IMR-90 (cell line): ENCODE measurements at regions not wholly inside any gene's neighbourhood (a gene's known extent, or its start where the extent isn't known, plus 50 kb on each side); places are given as distances from the start of the nearest gene placed in this dataset.

Experiments used
- ATAC-seq: fragments of 200-7000 bp; cut with Tn5 transposase; 2 replicates; pipeline ENCODE4 v1.9.1; 2020; ENCODE audit warnings: low read depth, mild to moderate bottlenecking, moderate library complexity
- BruUV-seq: library from RNA; stranded (reverse); fragments of 400-500 nt; replicated peaks from 2 replicates; lab custom pipeline; 2021; lab: Mats Ljungman, UMichigan
- CTCF ChIA-PET: fragments of 300-600 bp; formaldehyde crosslinking; extraction: SDS; loops from one replicate; lab custom pipeline; 2021; ENCODE audit warnings: antibody characterized with exemption; lab: Yijun Ruan, JAX
- POLR2A ChIA-PET: fragments of 300-600 bp; sonication (Branson Sonifier 250); formaldehyde crosslinking; loops from one replicate; lab custom pipeline; 2022; ENCODE audit warnings: antibody characterized with exemption; ENCODE audit not compliant: unreplicated experiment; lab: Charles Lee
- DNase-seq: peaks from one replicate; pipeline ENCODE4 v3.0.0; 2013
- H2AFZ ChIP-seq: replicated peaks from 2 replicates; pipeline ENCODE3; 2013; ENCODE audit warnings: low read length, mild to moderate bottlenecking; ENCODE audit not compliant: poor library complexity
- H2AK5ac ChIP-seq: 2 replicates; pipeline ENCODE4 v1.6.1; 2013; ENCODE audit warnings: low read depth, low read length, inconsistent platforms
- H2AK9ac ChIP-seq: replicated peaks from 2 replicates; pipeline ENCODE3; 2013; ENCODE audit warnings: mild to moderate bottlenecking, low read depth, low read length, moderate library complexity; ENCODE audit not compliant: poor library complexity
- H2BK120ac ChIP-seq: 2 replicates; pipeline ENCODE4 v1.6.1; 2013; ENCODE audit warnings: low read depth, low read length, inconsistent platforms
- H2BK15ac ChIP-seq: 3 replicates; pipeline ENCODE4 v1.6.1; 2013; ENCODE audit warnings: low read depth, low read length, inconsistent platforms
- H2BK20ac ChIP-seq: 2 replicates; pipeline ENCODE4 v1.6.1; 2013; ENCODE audit warnings: low read depth, mild to moderate bottlenecking, inconsistent platforms, low read length, moderate library complexity
- H2BK5ac ChIP-seq: 2 replicates; pipeline ENCODE4 v1.6.1; 2013; ENCODE audit warnings: mild to moderate bottlenecking, low read depth, low read length, inconsistent platforms; ENCODE audit not compliant: poor library complexity, severe bottlenecking
- H3K14ac ChIP-seq: replicated peaks from 2 replicates; pipeline ENCODE4 v1.6.1; 2013; ENCODE audit warnings: low read depth, low read length, inconsistent platforms
- H3K18ac ChIP-seq: 2 replicates; pipeline ENCODE4 v1.6.1; 2013; ENCODE audit warnings: low read depth, low read length, control low read depth
- H3K23ac ChIP-seq: 2 replicates; pipeline ENCODE4 v1.6.1; 2013; ENCODE audit warnings: low read depth, low read length, inconsistent platforms
- H3K27ac ChIP-seq: 2 replicates; pipeline ENCODE4 v1.5.1; 2013; ENCODE audit warnings: mild to moderate bottlenecking, control low read depth, low read length; ENCODE audit not compliant: insufficient read depth
- H3K27me3 ChIP-seq: 2 replicates; pipeline ENCODE4 v1.6.1; 2013; ENCODE audit warnings: low read length; ENCODE audit not compliant: control insufficient read depth, insufficient read depth
- H3K36me3 ChIP-seq: 2 replicates; pipeline ENCODE4 v1.6.1; 2013; ENCODE audit warnings: low read length, mixed read lengths; ENCODE audit not compliant: control insufficient read depth, insufficient read depth
- H3K4ac ChIP-seq: 2 replicates; pipeline ENCODE4 v1.6.1; 2013; ENCODE audit warnings: low read depth, low read length, inconsistent platforms
- H3K4me1 ChIP-seq: 2 replicates; pipeline ENCODE4 v1.6.1; 2013; ENCODE audit warnings: low read length, mixed read lengths; ENCODE audit not compliant: control insufficient read depth, insufficient read depth
- H3K4me2 ChIP-seq: 2 replicates; pipeline ENCODE4 v1.6.1; 2013; ENCODE audit warnings: low read depth, mild to moderate bottlenecking, control low read depth, low read length, moderate library complexity
- H3K4me3 ChIP-seq: 2 replicates; pipeline ENCODE4 v1.5.1; 2013; ENCODE audit warnings: low read depth, mild to moderate bottlenecking, control low read depth, low read length, moderate library complexity; ENCODE audit not compliant: insufficient read depth
- H3K56ac ChIP-seq: 2 replicates; pipeline ENCODE4 v1.6.1; 2013; ENCODE audit warnings: low read length, inconsistent platforms; ENCODE audit not compliant: insufficient read depth; ENCODE audit errors: extremely low read depth
- H3K79me1 ChIP-seq, 2 experiments: 2 replicates each; pipeline ENCODE4 v1.6.1; 2013; ENCODE audit warnings: low read length in 2 of 2, inconsistent platforms in 1 of 2, low read depth in 1 of 2
- H3K9ac ChIP-seq: 2 replicates; pipeline ENCODE4 v1.6.1; 2013; ENCODE audit warnings: low read depth, low read length, control low read depth
- H3K9me1 ChIP-seq: 2 replicates; pipeline ENCODE4 v1.6.1; 2013; ENCODE audit warnings: low read length, inconsistent platforms; ENCODE audit not compliant: insufficient read depth
- H3K9me3 ChIP-seq: 2 replicates; pipeline ENCODE4 v1.6.1; 2013; ENCODE audit warnings: low read length; ENCODE audit not compliant: control insufficient read depth, insufficient read depth
- H4K20me1 ChIP-seq: 2 replicates; pipeline ENCODE4 v1.6.1; 2013; ENCODE audit warnings: low read length, inconsistent platforms; ENCODE audit not compliant: insufficient read depth
- H4K5ac ChIP-seq: 2 replicates; pipeline ENCODE4 v1.6.1; 2013; ENCODE audit warnings: mild to moderate bottlenecking, low read depth, low read length, control low read depth
- H4K8ac ChIP-seq, 2 experiments: 2 replicates each; pipeline ENCODE4 v1.6.1; 2013; ENCODE audit warnings: low read depth in 2 of 2, low read length in 2 of 2, control low read depth in 1 of 2, inconsistent platforms in 1 of 2
- H4K91ac ChIP-seq: 2 replicates; pipeline ENCODE4 v1.6.1; 2013; ENCODE audit warnings: low read depth, low read length, inconsistent platforms; ENCODE audit not compliant: insufficient read depth
- BHLHE40 ChIP-seq: fragments of 150-350 bp; IDR thresholded peaks from 2 replicates; pipeline ENCODE4 v1.6.1; 2016; ENCODE audit warnings: mild to moderate bottlenecking, low read depth, low read length
- CEBPB ChIP-seq: IDR thresholded peaks from 2 replicates; pipeline ENCODE4 v1.6.1; 2012; ENCODE audit warnings: low read depth, low read length, improper control_type of control experiment
- CHD1 ChIP-seq: IDR thresholded peaks from 2 replicates; pipeline ENCODE4 v1.6.1; 2012; ENCODE audit warnings: low read depth, low read length, improper control_type of control experiment
- CTCF ChIP-seq: conservative IDR thresholded peaks from 2 replicates; pipeline ENCODE4 v1.5.1; 2012; ENCODE audit warnings: mild to moderate bottlenecking, low read depth, low read length, improper control_type of control experiment
- ELK1 ChIP-seq: fragments of 150-350 bp; IDR thresholded peaks from 2 replicates; pipeline ENCODE4 v1.6.1; 2016; ENCODE audit warnings: low read depth, mild to moderate bottlenecking, low read length, moderate library complexity, borderline replicate concordance
- FOS ChIP-seq: fragments of 150-350 bp; IDR thresholded peaks from 2 replicates; pipeline ENCODE4 v1.6.1; 2016; ENCODE audit warnings: low read depth, low read length
- MAFK ChIP-seq: IDR thresholded peaks from 2 replicates; pipeline ENCODE4 v1.6.1; 2012; ENCODE audit warnings: low read depth, low read length, improper control_type of control experiment
- MAZ ChIP-seq: IDR thresholded peaks from 2 replicates; pipeline ENCODE4 v1.6.1; 2012; ENCODE audit warnings: low read depth, mild to moderate bottlenecking, low read length, improper control_type of control experiment, moderate library complexity, borderline replicate concordance
- MXI1 ChIP-seq: IDR thresholded peaks from 2 replicates; pipeline ENCODE4 v1.6.1; 2012; ENCODE audit warnings: low read depth, mild to moderate bottlenecking, low read length, moderate library complexity, borderline replicate concordance
- NFE2L2 ChIP-seq: fragments of 150-350 bp; IDR thresholded peaks from 2 replicates; pipeline ENCODE4 v1.6.1; 2016; ENCODE audit warnings: low read depth, mild to moderate bottlenecking, low read length
- POLR2A ChIP-seq: IDR thresholded peaks from 2 replicates; pipeline ENCODE4 v1.6.1; 2012; ENCODE audit warnings: mild to moderate bottlenecking, low read depth, low read length
- RAD21 ChIP-seq: IDR thresholded peaks from 2 replicates; pipeline ENCODE4 v1.6.1; 2012; ENCODE audit warnings: low read length, improper control_type of control experiment
- RCOR1 ChIP-seq: IDR thresholded peaks from 2 replicates; pipeline ENCODE4 v1.6.1; 2012; ENCODE audit warnings: mild to moderate bottlenecking, low read length, improper control_type of control experiment; ENCODE audit not compliant: insufficient replicate concordance
- RFX5 ChIP-seq: IDR thresholded peaks from 2 replicates; pipeline ENCODE4 v1.8.0; 2012; ENCODE audit warnings: low read depth, mild to moderate bottlenecking, low read length, moderate library complexity
- SMC3 ChIP-seq: fragments of 150-350 bp; IDR thresholded peaks from 2 replicates; pipeline ENCODE4 v1.6.1; 2016; ENCODE audit warnings: low read depth, mild to moderate bottlenecking, antibody characterized with exemption, low read length, moderate library complexity
- USF2 ChIP-seq: fragments of 150-350 bp; IDR thresholded peaks from 2 replicates; pipeline ENCODE4 v1.6.1; 2017; ENCODE audit warnings: mild to moderate bottlenecking, antibody characterized with exemption, low read length, low read depth
- WGBS, 2 experiments: methylation state at CpG; one replicate each; pipeline versions ENCODE4 v1.1.5 to v1.1.7; 2013; ENCODE audit warnings: missing lambda C conversion rate in 2 of 2; ENCODE audit not compliant: insufficient read length in 1 of 2; ENCODE audit errors: extremely low coverage in 2 of 2; 5-methylcytosine and 5-hydroxymethylcytosine counted together
- dilution Hi-C: fragments of 300-500 bp; cut with HindIII; formaldehyde crosslinking; loops from one replicate; pipeline ENCODE4 v1.14.3; 2018; ENCODE audit warnings: low sequenced_read_pairs; ENCODE audit not compliant: unreplicated experiment
- in situ Hi-C: fragments of 300-500 bp; cut with MboI; formaldehyde crosslinking; loops from 3 replicates; pipeline ENCODE4 v1.14.3; 2019; ENCODE audit warnings: low sequenced_read_pairs, inconsistent platforms, mixed read lengths
- intact Hi-C: fragments of 100-400 bp; cut with micrococcal nuclease; formaldehyde crosslinking; loops from 2 replicates; pipeline ENCODE4 v1.10.0; 2022

GRCh38 chr2:598058-598802 lies 79.0 kb downstream of the TMEM18 start:
- H2AFZ ChIP-seq, result no peak overlapping the region
- WGBS, 2 experiments, result 86% methylated on average over 5 of the region's 17 CpGs; no CpG with 5 or more reads in 1 of the 2 experiments
- H4K5ac ChIP-seq, result no peak overlapping the region
- in situ Hi-C loops (no loop called here), intact Hi-C loops (no loop called here), dilution Hi-C loops (no loop called here)
- no peak overlapping the region for H3K56ac ChIP-seq
- POLR2A ChIA-PET, result no interaction called here
- no peaks in the 10 kb centered on the region for H3K79me1 ChIP-seq
- no peak overlapping the region for H3K27ac ChIP-seq
- no peak for DNase-seq
- H2BK15ac ChIP-seq, result no peak overlapping the region
- no peak for ATAC-seq
- H3K4me1 ChIP-seq, result no peaks in the 10 kb centered on the region
- H3K23ac ChIP-seq, result no peak overlapping the region
- no peak overlapping the region for H3K4me3 ChIP-seq
- H3K18ac ChIP-seq, result no peak overlapping the region
- H2BK5ac ChIP-seq, result no peak overlapping the region
- H2AK5ac ChIP-seq, result no peak overlapping the region
- H3K14ac ChIP-seq, result no peak overlapping the region
- no peaks in the 10 kb centered on the region for H3K27me3 ChIP-seq
- no peak overlapping the region for H2BK20ac ChIP-seq
- no peak for TF ChIP-seq RFX5
- TF ChIP-seq MXI1, result no peak
- no peak for TF ChIP-seq NFE2L2
- TF ChIP-seq CEBPB, result no peak
- no peak for TF ChIP-seq ELK1
- no peak for TF ChIP-seq MAZ
- TF ChIP-seq USF2, result no peak
- no peak for TF ChIP-seq SMC3
- no peak for TF ChIP-seq POLR2A
- no peak for TF ChIP-seq CHD1
- no peak for TF ChIP-seq CTCF
- TF ChIP-seq BHLHE40, result no peak
- no peak for TF ChIP-seq RAD21
- no peak for TF ChIP-seq RCOR1
- TF ChIP-seq MAFK, result no peak
- no peak for TF ChIP-seq FOS
- H3K9me3 ChIP-seq, result peaks cover 48% of the 10 kb centered on the region
- CTCF ChIA-PET, result no interaction called here
- H2BK120ac ChIP-seq, result no peak overlapping the region
- no peak overlapping the region for H3K9ac ChIP-seq
- H3K4me2 ChIP-seq, result no peak overlapping the region
- no TSS peak for BruUV-seq
- H4K91ac ChIP-seq, result no peak overlapping the region
- no peaks in the 10 kb centered on the region for H3K36me3 ChIP-seq
- H4K20me1 ChIP-seq, result no peaks in the 10 kb centered on the region
- H2AK9ac ChIP-seq, result no peak overlapping the region
- H3K4ac ChIP-seq, result no peak overlapping the region
- H3K9me1 ChIP-seq, result no peaks in the 10 kb centered on the region
- no peak overlapping the region for H4K8ac ChIP-seq
